IMR-90 (cell line): ENCODE measurements at regions not wholly inside any gene's neighbourhood (a gene's known extent, or its start where the extent isn't known, plus 50 kb on each side); places are given as distances from the start of the nearest gene placed in this dataset.

Source experiments
- ATAC-seq: fragments of 200-7000 bp; cut with Tn5 transposase; 2 replicates; pipeline ENCODE4 v1.9.1; 2020; ENCODE audit warnings: low read depth, mild to moderate bottlenecking, moderate library complexity
- BruUV-seq: library from RNA; stranded (reverse); fragments of 400-500 nt; replicated peaks from 2 replicates; lab custom pipeline; 2021; lab: Mats Ljungman, UMichigan
- CTCF ChIA-PET: fragments of 300-600 bp; formaldehyde crosslinking; extraction: SDS; loops from one replicate; lab custom pipeline; 2021; ENCODE audit warnings: antibody characterized with exemption; lab: Yijun Ruan, JAX
- POLR2A ChIA-PET: fragments of 300-600 bp; sonication (Branson Sonifier 250); formaldehyde crosslinking; loops from one replicate; lab custom pipeline; 2022; ENCODE audit warnings: antibody characterized with exemption; ENCODE audit not compliant: unreplicated experiment; lab: Charles Lee
- DNase-seq: peaks from one replicate; pipeline ENCODE4 v3.0.0; 2013
- H2AFZ ChIP-seq: replicated peaks from 2 replicates; pipeline ENCODE3; 2013; ENCODE audit warnings: low read length, mild to moderate bottlenecking; ENCODE audit not compliant: poor library complexity
- H2AK5ac ChIP-seq: 2 replicates; pipeline ENCODE4 v1.6.1; 2013; ENCODE audit warnings: low read depth, low read length, inconsistent platforms
- H2AK9ac ChIP-seq: replicated peaks from 2 replicates; pipeline ENCODE3; 2013; ENCODE audit warnings: mild to moderate bottlenecking, low read depth, low read length, moderate library complexity; ENCODE audit not compliant: poor library complexity
- H2BK120ac ChIP-seq: 2 replicates; pipeline ENCODE4 v1.6.1; 2013; ENCODE audit warnings: low read depth, low read length, inconsistent platforms
- H2BK15ac ChIP-seq: 3 replicates; pipeline ENCODE4 v1.6.1; 2013; ENCODE audit warnings: low read depth, low read length, inconsistent platforms
- H2BK20ac ChIP-seq: 2 replicates; pipeline ENCODE4 v1.6.1; 2013; ENCODE audit warnings: low read depth, mild to moderate bottlenecking, inconsistent platforms, low read length, moderate library complexity
- H2BK5ac ChIP-seq: 2 replicates; pipeline ENCODE4 v1.6.1; 2013; ENCODE audit warnings: mild to moderate bottlenecking, low read depth, low read length, inconsistent platforms; ENCODE audit not compliant: poor library complexity, severe bottlenecking
- H3K14ac ChIP-seq: replicated peaks from 2 replicates; pipeline ENCODE4 v1.6.1; 2013; ENCODE audit warnings: low read depth, low read length, inconsistent platforms
- H3K18ac ChIP-seq: 2 replicates; pipeline ENCODE4 v1.6.1; 2013; ENCODE audit warnings: low read depth, low read length, control low read depth
- H3K23ac ChIP-seq: 2 replicates; pipeline ENCODE4 v1.6.1; 2013; ENCODE audit warnings: low read depth, low read length, inconsistent platforms
- H3K27ac ChIP-seq: 2 replicates; pipeline ENCODE4 v1.5.1; 2013; ENCODE audit warnings: mild to moderate bottlenecking, control low read depth, low read length; ENCODE audit not compliant: insufficient read depth
- H3K27me3 ChIP-seq: 2 replicates; pipeline ENCODE4 v1.6.1; 2013; ENCODE audit warnings: low read length; ENCODE audit not compliant: control insufficient read depth, insufficient read depth
- H3K36me3 ChIP-seq: 2 replicates; pipeline ENCODE4 v1.6.1; 2013; ENCODE audit warnings: low read length, mixed read lengths; ENCODE audit not compliant: control insufficient read depth, insufficient read depth
- H3K4ac ChIP-seq: 2 replicates; pipeline ENCODE4 v1.6.1; 2013; ENCODE audit warnings: low read depth, low read length, inconsistent platforms
- H3K4me1 ChIP-seq: 2 replicates; pipeline ENCODE4 v1.6.1; 2013; ENCODE audit warnings: low read length, mixed read lengths; ENCODE audit not compliant: control insufficient read depth, insufficient read depth
- H3K4me2 ChIP-seq: 2 replicates; pipeline ENCODE4 v1.6.1; 2013; ENCODE audit warnings: low read depth, mild to moderate bottlenecking, control low read depth, low read length, moderate library complexity
- H3K4me3 ChIP-seq: 2 replicates; pipeline ENCODE4 v1.5.1; 2013; ENCODE audit warnings: low read depth, mild to moderate bottlenecking, control low read depth, low read length, moderate library complexity; ENCODE audit not compliant: insufficient read depth
- H3K56ac ChIP-seq: 2 replicates; pipeline ENCODE4 v1.6.1; 2013; ENCODE audit warnings: low read length, inconsistent platforms; ENCODE audit not compliant: insufficient read depth; ENCODE audit errors: extremely low read depth
- H3K79me1 ChIP-seq, 2 experiments: 2 replicates each; pipeline ENCODE4 v1.6.1; 2013; ENCODE audit warnings: low read length in 2 of 2, inconsistent platforms in 1 of 2, low read depth in 1 of 2
- H3K9ac ChIP-seq: 2 replicates; pipeline ENCODE4 v1.6.1; 2013; ENCODE audit warnings: low read depth, low read length, control low read depth
- H3K9me1 ChIP-seq: 2 replicates; pipeline ENCODE4 v1.6.1; 2013; ENCODE audit warnings: low read length, inconsistent platforms; ENCODE audit not compliant: insufficient read depth
- H3K9me3 ChIP-seq: 2 replicates; pipeline ENCODE4 v1.6.1; 2013; ENCODE audit warnings: low read length; ENCODE audit not compliant: control insufficient read depth, insufficient read depth
- H4K20me1 ChIP-seq: 2 replicates; pipeline ENCODE4 v1.6.1; 2013; ENCODE audit warnings: low read length, inconsistent platforms; ENCODE audit not compliant: insufficient read depth
- H4K5ac ChIP-seq: 2 replicates; pipeline ENCODE4 v1.6.1; 2013; ENCODE audit warnings: mild to moderate bottlenecking, low read depth, low read length, control low read depth
- H4K8ac ChIP-seq, 2 experiments: 2 replicates each; pipeline ENCODE4 v1.6.1; 2013; ENCODE audit warnings: low read depth in 2 of 2, low read length in 2 of 2, control low read depth in 1 of 2, inconsistent platforms in 1 of 2
- H4K91ac ChIP-seq: 2 replicates; pipeline ENCODE4 v1.6.1; 2013; ENCODE audit warnings: low read depth, low read length, inconsistent platforms; ENCODE audit not compliant: insufficient read depth
- FOS ChIP-seq: fragments of 150-350 bp; IDR thresholded peaks from 2 replicates; pipeline ENCODE4 v1.6.1; 2016; ENCODE audit warnings: low read depth, low read length
- MAFK ChIP-seq: IDR thresholded peaks from 2 replicates; pipeline ENCODE4 v1.6.1; 2012; ENCODE audit warnings: low read depth, low read length, improper control_type of control experiment
- MAZ ChIP-seq: IDR thresholded peaks from 2 replicates; pipeline ENCODE4 v1.6.1; 2012; ENCODE audit warnings: low read depth, mild to moderate bottlenecking, low read length, improper control_type of control experiment, moderate library complexity, borderline replicate concordance
- MXI1 ChIP-seq: IDR thresholded peaks from 2 replicates; pipeline ENCODE4 v1.6.1; 2012; ENCODE audit warnings: low read depth, mild to moderate bottlenecking, low read length, moderate library complexity, borderline replicate concordance
- POLR2A ChIP-seq: IDR thresholded peaks from 2 replicates; pipeline ENCODE4 v1.6.1; 2012; ENCODE audit warnings: mild to moderate bottlenecking, low read depth, low read length
- RCOR1 ChIP-seq: IDR thresholded peaks from 2 replicates; pipeline ENCODE4 v1.6.1; 2012; ENCODE audit warnings: mild to moderate bottlenecking, low read length, improper control_type of control experiment; ENCODE audit not compliant: insufficient replicate concordance
- RFX5 ChIP-seq: IDR thresholded peaks from 2 replicates; pipeline ENCODE4 v1.8.0; 2012; ENCODE audit warnings: low read depth, mild to moderate bottlenecking, low read length, moderate library complexity
- WGBS, 2 experiments: methylation state at CpG; one replicate each; pipeline versions ENCODE4 v1.1.5 to v1.1.7; 2013; ENCODE audit warnings: missing lambda C conversion rate in 2 of 2; ENCODE audit not compliant: insufficient read length in 1 of 2; ENCODE audit errors: extremely low coverage in 2 of 2; 5-methylcytosine and 5-hydroxymethylcytosine counted together
- dilution Hi-C: fragments of 300-500 bp; cut with HindIII; formaldehyde crosslinking; loops from one replicate; pipeline ENCODE4 v1.14.3; 2018; ENCODE audit warnings: low sequenced_read_pairs; ENCODE audit not compliant: unreplicated experiment
- in situ Hi-C: fragments of 300-500 bp; cut with MboI; formaldehyde crosslinking; loops from 3 replicates; pipeline ENCODE4 v1.14.3; 2019; ENCODE audit warnings: low sequenced_read_pairs, inconsistent platforms, mixed read lengths
- intact Hi-C: fragments of 100-400 bp; cut with micrococcal nuclease; formaldehyde crosslinking; loops from 2 replicates; pipeline ENCODE4 v1.10.0; 2022
- TF ChIP-seq, protein P1 (sequence below): conservative IDR thresholded peaks from 2 replicates; pipeline ENCODE4 v1.5.1; 2012; ENCODE audit warnings: mild to moderate bottlenecking, low read depth, low read length, improper control_type of control experiment
- TF ChIP-seq, protein P2 (sequence below): fragments of 150-350 bp; IDR thresholded peaks from 2 replicates; pipeline ENCODE4 v1.6.1; 2017; ENCODE audit warnings: mild to moderate bottlenecking, antibody characterized with exemption, low read length, low read depth

DNA sequence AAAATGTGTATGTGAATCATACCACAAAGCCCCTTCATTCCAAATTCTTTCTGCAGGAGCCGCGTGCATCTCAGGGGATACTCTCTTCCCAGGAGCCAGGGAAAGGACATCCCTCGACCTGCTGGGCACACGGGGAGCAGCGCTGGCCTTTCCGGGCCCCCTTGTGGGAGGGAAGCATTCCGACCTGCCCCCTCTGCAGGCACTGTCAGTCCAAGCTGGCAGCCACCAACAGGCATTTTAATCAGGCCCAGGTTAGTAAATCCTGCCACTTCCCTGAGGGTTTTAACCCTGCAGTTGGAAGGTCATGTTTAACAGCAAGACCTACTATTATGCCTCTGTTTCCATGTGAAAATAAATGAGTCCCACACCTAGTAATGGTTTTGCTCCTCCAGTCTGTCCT, 391.5 kb downstream of the SHANK2 start:
- Histone ChIP-seq H2BK15ac (no peak overlapping the region), H3K56ac (no peak overlapping the region), H3K9ac (no peak overlapping the region), H3K36me3 (no peaks in the 10 kb centered on the region), H3K18ac (no peak overlapping the region), H2AK9ac (no peak overlapping the region), H3K4me1 (no peaks in the 10 kb centered on the region), H2BK5ac (no peak overlapping the region), H3K4me2 (no peak overlapping the region), H3K4me3 (no peak overlapping the region), H2BK20ac (no peak overlapping the region), H2BK120ac (no peak overlapping the region), H3K27me3 (no peaks in the 10 kb centered on the region; the same call in 1 of the 2 replicates), H4K5ac (no peak overlapping the region), H3K79me1 (no peaks in the 10 kb centered on the region), H4K91ac (no peak overlapping the region), H3K4ac (no peak overlapping the region), H3K9me1 (no peaks in the 10 kb centered on the region), H3K14ac (no peak overlapping the region), H2AK5ac (no peak overlapping the region), H4K8ac (no peak overlapping the region), H3K23ac (no peak overlapping the region), H3K9me3 (peaks cover 2% of the 10 kb centered on the region; the same call in 1 of the 2 replicates), H4K20me1 (no peaks in the 10 kb centered on the region; the same call in 1 of the 2 replicates), H3K27ac (no peak overlapping the region), H2AFZ (no peak overlapping the region)
- no peak for ATAC-seq
- WGBS, 2 experiments, result no CpG with 5 or more reads among the region's 7 CpGs
- ChIA-PET POLR2A (no interaction called here), CTCF (no interaction called here)
- dilution Hi-C loops (no loop called here), intact Hi-C loops (no loop called here), in situ Hi-C loops (no loop called here)
- no TSS peak for BruUV-seq
- no peak for DNase-seq
- TF ChIP-seq FOS, result no peak
- TF ChIP-seq RFX5, result no peak
- TF ChIP-seq RCOR1, result no peak
- TF ChIP-seq, protein P1, sequence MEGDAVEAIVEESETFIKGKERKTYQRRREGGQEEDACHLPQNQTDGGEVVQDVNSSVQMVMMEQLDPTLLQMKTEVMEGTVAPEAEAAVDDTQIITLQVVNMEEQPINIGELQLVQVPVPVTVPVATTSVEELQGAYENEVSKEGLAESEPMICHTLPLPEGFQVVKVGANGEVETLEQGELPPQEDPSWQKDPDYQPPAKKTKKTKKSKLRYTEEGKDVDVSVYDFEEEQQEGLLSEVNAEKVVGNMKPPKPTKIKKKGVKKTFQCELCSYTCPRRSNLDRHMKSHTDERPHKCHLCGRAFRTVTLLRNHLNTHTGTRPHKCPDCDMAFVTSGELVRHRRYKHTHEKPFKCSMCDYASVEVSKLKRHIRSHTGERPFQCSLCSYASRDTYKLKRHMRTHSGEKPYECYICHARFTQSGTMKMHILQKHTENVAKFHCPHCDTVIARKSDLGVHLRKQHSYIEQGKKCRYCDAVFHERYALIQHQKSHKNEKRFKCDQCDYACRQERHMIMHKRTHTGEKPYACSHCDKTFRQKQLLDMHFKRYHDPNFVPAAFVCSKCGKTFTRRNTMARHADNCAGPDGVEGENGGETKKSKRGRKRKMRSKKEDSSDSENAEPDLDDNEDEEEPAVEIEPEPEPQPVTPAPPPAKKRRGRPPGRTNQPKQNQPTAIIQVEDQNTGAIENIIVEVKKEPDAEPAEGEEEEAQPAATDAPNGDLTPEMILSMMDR, result no peak
- no peak for TF ChIP-seq MAZ
- no peak for TF ChIP-seq POLR2A
- TF ChIP-seq, protein P2, sequence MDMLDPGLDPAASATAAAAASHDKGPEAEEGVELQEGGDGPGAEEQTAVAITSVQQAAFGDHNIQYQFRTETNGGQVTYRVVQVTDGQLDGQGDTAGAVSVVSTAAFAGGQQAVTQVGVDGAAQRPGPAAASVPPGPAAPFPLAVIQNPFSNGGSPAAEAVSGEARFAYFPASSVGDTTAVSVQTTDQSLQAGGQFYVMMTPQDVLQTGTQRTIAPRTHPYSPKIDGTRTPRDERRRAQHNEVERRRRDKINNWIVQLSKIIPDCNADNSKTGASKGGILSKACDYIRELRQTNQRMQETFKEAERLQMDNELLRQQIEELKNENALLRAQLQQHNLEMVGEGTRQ, result no peak
- TF ChIP-seq MAFK, result no peak
- TF ChIP-seq MXI1, result no peak
